Femur (tissue), 1 donor: ENCODE measurements at regions not wholly inside any gene's neighbourhood (a gene's known extent, or its start where the extent isn't known, plus 50 kb on each side); places are given as distances from the start of the nearest gene placed in this dataset.
"Not testable (repeated sequence)": the region's sequence is repeated elsewhere in the genome, so short reads cannot be mapped to it uniquely, and the experiment has no call there.

Experiments
- DNase-seq: peaks from one replicate; pipeline ENCODE4 v3.0.0-alpha.2; 2017

- DNase-seq: no peak
These were observed 306.4 kb downstream of the MBD2 start for GRCh38 chr18:53918091-53918490.

GRCh38 chr18:53911200-53911599 is 313.3 kb downstream of the MBD2 start:
- no peak for DNase-seq

- DNase-seq: no peak
These were observed 314.8 kb downstream of the MBD2 start for GRCh38 chr18:53909668-53910067.

- DNase-seq: no peak
These were observed 316.5 kb downstream of the MBD2 start for GRCh38 chr18:53907921-53908320.

GRCh38 chr18:53906681-53907080 is 317.8 kb downstream of the MBD2 start:
- no peak for DNase-seq

- no peak for DNase-seq
These were observed 329.6 kb downstream of the MBD2 start for GRCh38 chr18:53894675-53895442.

- no peak for DNase-seq
These were observed 337.0 kb downstream of the MBD2 start for GRCh38 chr18:53887447-53887846.

GRCh38 chr18:53886058-53886457 is 338.4 kb downstream of the MBD2 start:
- no peak for DNase-seq

GRCh38 chr18:53883771-53884170 is 340.7 kb downstream of the MBD2 start:
- no peak for DNase-seq

GRCh38 chr18:53874103-53874502 is 350.4 kb downstream of the MBD2 start:
- DNase-seq: no peak

- no peak for DNase-seq
These were observed 359.7 kb downstream of the MBD2 start for GRCh38 chr18:53864770-53865169.

GRCh38 chr18:53862921-53863320 is 361.5 kb downstream of the MBD2 start:
- DNase-seq: no peak

- DNase-seq: no peak
These were observed 363.3 kb downstream of the MBD2 start for GRCh38 chr18:53861185-53861584.

- no peak for DNase-seq
These were observed 364.7 kb downstream of the MBD2 start for GRCh38 chr18:53859764-53860163.

GRCh38 chr18:53850902-53851301 is 373.6 kb downstream of the MBD2 start:
- DNase-seq: no peak

GRCh38 chr18:53843763-53844162 is 380.7 kb downstream of the MBD2 start:
- no peak for DNase-seq

- no peak for DNase-seq
These were observed 381.2 kb downstream of the MBD2 start for GRCh38 chr18:53843113-53843760.

GRCh38 chr18:53838746-53839145 is 385.7 kb downstream of the MBD2 start:
- no peak for DNase-seq

GRCh38 chr18:53821141-53821540 is 403.3 kb downstream of the MBD2 start:
- not testable (repeated sequence) for DNase-seq

GRCh38 chr18:53819671-53820070 is 404.8 kb downstream of the MBD2 start:
- DNase-seq: no peak

- DNase-seq: no peak
These were observed 405.3 kb downstream of the MBD2 start for GRCh38 chr18:53819174-53819573.

GRCh38 chr18:53817976-53818950 is 406.2 kb downstream of the MBD2 start:
- no peak for DNase-seq

- no peak for DNase-seq
These were observed 424.3 kb downstream of the MBD2 start for GRCh38 chr18:53800171-53800570.
